Kidney epithelial cell (primary cell): ENCODE measurements at regions not wholly inside any gene's neighbourhood (a gene's known extent, or its start where the extent isn't known, plus 50 kb on each side); places are given as distances from the start of the nearest gene placed in this dataset.

Experiments used
- DNase-seq: peaks from one replicate; pipeline ENCODE4 v3.0.0-alpha.2; 2010; ENCODE audit warnings: low read depth
- H3K27me3 ChIP-seq: 2 replicates; pipeline ENCODE4 v1.6.0; 2011; ENCODE audit warnings: low read length; ENCODE audit not compliant: control insufficient read depth, insufficient read depth
- H3K36me3 ChIP-seq: 2 replicates; pipeline ENCODE4 v1.5.1; 2011; ENCODE audit warnings: low read length; ENCODE audit not compliant: control insufficient read depth, insufficient read depth
- H3K4me3 ChIP-seq: 2 replicates; pipeline ENCODE4 v1.5.1; 2011; ENCODE audit warnings: low read depth, mild to moderate bottlenecking, control low read depth, low read length
- CTCF ChIP-seq: IDR thresholded peaks from 2 replicates; pipeline ENCODE4 v1.5.1; 2011; ENCODE audit warnings: mild to moderate bottlenecking, moderate library complexity, low read length, control low read depth, inconsistent platforms; ENCODE audit not compliant: insufficient read depth, poor library complexity, severe bottlenecking

- Histone ChIP-seq H3K27me3 (no peaks in the 10 kb centered on the region), H3K36me3 (no peaks in the 10 kb centered on the region), H3K4me3 (no peak overlapping the region)
- DNase-seq, result peak; percentile 80
- no peak for TF ChIP-seq CTCF
Measured at GRCh38 chr11:106281455-106282173, 204.2 kb downstream of the AASDHPPT start.

DNA sequence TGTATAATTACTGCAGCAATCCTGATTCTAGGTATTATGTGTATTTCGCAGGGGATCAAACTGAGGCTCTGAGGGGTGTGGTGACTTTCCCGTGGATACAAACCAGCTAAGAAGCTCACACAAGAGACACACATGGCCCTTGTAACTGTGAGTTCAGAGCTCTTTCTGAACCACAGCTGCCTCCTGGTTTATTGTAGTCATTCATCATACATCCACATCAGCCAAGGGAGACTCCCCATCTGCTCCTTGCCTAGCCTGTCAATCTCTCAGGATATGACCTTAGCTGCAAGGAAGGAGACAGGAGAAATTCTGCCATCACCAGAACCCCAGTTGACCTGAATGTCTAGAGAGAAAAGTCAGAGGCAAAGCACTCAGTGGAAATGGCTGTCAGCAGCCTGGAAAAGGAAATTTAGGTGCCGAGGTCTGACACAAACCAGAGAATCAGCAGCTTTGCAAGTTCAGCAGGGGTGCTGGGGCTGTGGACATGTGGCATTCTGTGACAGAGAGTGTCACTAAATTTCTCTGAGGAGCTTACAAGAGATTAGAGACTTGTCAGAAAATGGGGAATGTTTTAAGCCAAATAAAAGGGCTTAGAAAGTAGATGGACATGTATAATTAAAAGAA is 209.5 kb downstream of the AASDHPPT start:
- Histone ChIP-seq H3K4me3 (no peak overlapping the region), H3K36me3 (no peaks in the 10 kb centered on the region), H3K27me3 (no peaks in the 10 kb centered on the region)
- TF ChIP-seq CTCF, result no peak
- no peak for DNase-seq

GRCh38 chr11:106288057-106288456 is 210.6 kb downstream of the AASDHPPT start:
- Histone ChIP-seq H3K27me3 (no peaks in the 10 kb centered on the region), H3K4me3 (no peak overlapping the region), H3K36me3 (no peaks in the 10 kb centered on the region)
- DNase-seq, result no peak
- no peak for TF ChIP-seq CTCF

DNA sequence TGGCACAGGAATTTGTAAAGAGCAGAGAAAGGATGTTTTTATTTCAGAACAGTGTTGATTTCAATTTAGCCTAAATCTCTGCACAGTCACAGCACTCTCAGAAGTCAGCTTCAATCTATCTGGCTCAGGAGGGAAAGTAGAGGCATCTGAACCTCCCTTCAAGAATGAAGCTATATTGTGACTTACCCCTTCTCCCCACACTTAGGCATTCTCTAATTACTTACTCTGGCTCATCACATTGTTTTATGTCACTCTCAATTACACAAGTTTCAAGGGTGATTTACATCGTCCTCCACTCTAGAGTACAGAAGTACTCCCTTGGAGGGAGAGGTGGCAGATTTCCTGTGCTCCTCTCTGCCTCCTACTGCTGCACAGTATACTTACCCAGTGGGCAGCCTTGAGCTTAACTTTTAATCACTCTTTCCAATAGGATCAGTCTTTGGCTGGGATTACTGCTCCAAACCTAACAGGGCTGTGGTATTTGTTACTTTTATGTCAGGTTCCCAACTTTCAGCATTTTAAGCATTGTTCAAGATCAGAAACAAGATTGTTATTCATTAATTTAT is 211.4 kb downstream of the AASDHPPT start:
- no peak for DNase-seq
- Histone ChIP-seq H3K36me3 (no peaks in the 10 kb centered on the region), H3K4me3 (no peak overlapping the region), H3K27me3 (no peaks in the 10 kb centered on the region)
- no peak for TF ChIP-seq CTCF

GRCh38 chr11:106292526-106292925 is 215.1 kb downstream of the AASDHPPT start:
- no peak overlapping the region for H3K4me3 ChIP-seq
- DNase-seq, result no peak
- H3K36me3 ChIP-seq, result no peaks in the 10 kb centered on the region
- H3K27me3 ChIP-seq, result no peaks in the 10 kb centered on the region
- TF ChIP-seq CTCF, result no peak
